ENCODE measurements at regions not wholly inside any gene's neighbourhood (a gene's known extent, or its start where the extent isn't known, plus 50 kb on each side); places are given as distances from the start of the nearest gene placed in this dataset.
"Not testable (repeated sequence)": the region's sequence is repeated elsewhere in the genome, so short reads cannot be mapped to it uniquely, and the experiment has no call there.

GRCh38 chr16:47974971-47975370, 180.8 kb downstream of the ABCC12 start:
- WGBS (ENCODE audit: low lambda C conversion rate), result 46% methylated on average over 5 of the region's 5 CpGs
- H3K27ac ChIP-seq (ENCODE audit: extremely low read length, insufficient read depth, low read length); intact Hi-C loops (cut with micrococcal nuclease; ENCODE audit: unreplicated experiment); H3K27me3 ChIP-seq (ENCODE audit: control insufficient read depth in 1 of 2, insufficient read depth in 2 of 2, low read length in 2 of 2); FAIRE-seq; CTCF ChIA-PET (ENCODE audit: low intra/inter-chr PET ratio, low total read pairs); in situ Hi-C loops (cut with HindIII; ENCODE audit: extremely low pct_ligation_motif_present, low pct_unique_long_range_greater_than_20kb); H3K36me3 ChIP-seq (replicated peaks in 1 of 2; ENCODE audit: control insufficient read depth in 1 of 2, insufficient read depth in 2 of 2, low read length in 2 of 2); BruUV-seq (replicated peaks); H3K9ac ChIP-seq (ENCODE audit: insufficient read depth, low read depth, low read length); H2AFZ ChIP-seq (ENCODE audit: low read length); H3K9me3 ChIP-seq (ENCODE audit: low read length); H3K4me3 ChIP-seq (replicated peaks in 1 of 3; ENCODE audit: insufficient read depth in 1 of 3, low read depth in 2 of 3, low read length in 3 of 3); H3K4me2 ChIP-seq (ENCODE audit: low read depth, low read length); DNase-seq (ENCODE audit: low spot score); POLR2A ChIA-PET; ATAC-seq; H3K79me2 ChIP-seq (ENCODE audit: insufficient read depth, low read length); H4K20me1 ChIP-seq (ENCODE audit: insufficient read depth, low read length): not testable (repeated sequence)
- peaks cover 18% of the 10 kb centered on the region for H3K4me1 ChIP-seq (ENCODE audit: insufficient read depth, low read length)

GRCh38 chr16:47973552-47973951, 182.2 kb downstream of the ABCC12 start:
- BruUV-seq (replicated peaks), result no TSS peak
- H3K4me2 ChIP-seq (ENCODE audit: low read depth, low read length), result no peak overlapping the region
- H4K20me1 ChIP-seq (ENCODE audit: insufficient read depth, low read length), result no peaks in the 10 kb centered on the region
- DNase-seq (ENCODE audit: low spot score) (no peak), ATAC-seq (no peak), FAIRE-seq (no peak)
- no peak overlapping the region for H3K27ac ChIP-seq (ENCODE audit: extremely low read length, insufficient read depth, low read length)
- no peaks in the 10 kb centered on the region for H3K9me3 ChIP-seq (ENCODE audit: low read length)
- ChIA-PET CTCF (ENCODE audit: low intra/inter-chr PET ratio, low total read pairs) (no interaction called here), POLR2A (no interaction called here)
- H3K4me3 ChIP-seq (replicated peaks in 1 of 3; ENCODE audit: insufficient read depth in 1 of 3, low read depth in 2 of 3, low read length in 3 of 3), result no peak overlapping the region
- WGBS (ENCODE audit: low lambda C conversion rate), result 38% methylated on average over 7 of the region's 7 CpGs
- no peak overlapping the region for H3K9ac ChIP-seq (ENCODE audit: insufficient read depth, low read depth, low read length)
- H3K36me3 ChIP-seq (replicated peaks in 1 of 2; ENCODE audit: control insufficient read depth in 1 of 2, insufficient read depth in 2 of 2, low read length in 2 of 2), result no peaks in the 10 kb centered on the region
- in situ Hi-C loops (cut with HindIII; ENCODE audit: extremely low pct_ligation_motif_present, low pct_unique_long_range_greater_than_20kb), result no loop called here
- no peaks in the 10 kb centered on the region for H3K79me2 ChIP-seq (ENCODE audit: insufficient read depth, low read length)
- peaks cover 17% of the 10 kb centered on the region for H3K4me1 ChIP-seq (ENCODE audit: insufficient read depth, low read length)
- intact Hi-C loops (cut with micrococcal nuclease; ENCODE audit: unreplicated experiment), result no loop called here
- no peak overlapping the region for H2AFZ ChIP-seq (ENCODE audit: low read length)
- H3K27me3 ChIP-seq (ENCODE audit: control insufficient read depth in 1 of 2, insufficient read depth in 2 of 2, low read length in 2 of 2), result peaks cover 0 to 6% of the 10 kb centered on the region in 2 experiments; a peak in 1 of 5 replicates
- TF ChIP-seq E2F1 (CRISPR knock-in tag; IDR thresholded peaks at IDR 0.05) (no peak), JDP2 (CRISPR knock-in tag; IDR thresholded peaks at IDR 0.05; ENCODE audit: borderline replicate concordance) (no peak), HMGXB3 (CRISPR knock-in tag; IDR thresholded peaks at IDR 0.05; ENCODE audit: borderline replicate concordance) (no peak), ZBTB34 (CRISPR knock-in tag; IDR thresholded peaks at IDR 0.05) (no peak), FOXM1 (CRISPR knock-in tag; IDR thresholded peaks at IDR 0.05) (no peak), ZNF430 (CRISPR knock-in tag; IDR thresholded peaks at IDR 0.05) (no peak), YEATS4 (CRISPR knock-in tag; IDR thresholded peaks at IDR 0.05; ENCODE audit: borderline replicate concordance) (no peak), CENPX (CRISPR knock-in tag; IDR thresholded peaks at IDR 0.05) (no peak), TFDP2 (CRISPR knock-in tag; IDR thresholded peaks at IDR 0.05) (no peak), SAFB2 (CRISPR knock-in tag; IDR thresholded peaks at IDR 0.05; ENCODE audit: borderline replicate concordance, low read depth) (no peak), ZNF225 (CRISPR knock-in tag; IDR thresholded peaks at IDR 0.05) (no peak)
